HCT116 (cell line): ENCODE measurements at regions not wholly inside any gene's neighbourhood (a gene's known extent, or its start where the extent isn't known, plus 50 kb on each side); places are given as distances from the start of the nearest gene placed in this dataset.

Source experiments
- ATAC-seq: fragments of 200-7000 bp; cut with Tn5 transposase; 2 replicates; pipeline ENCODE4 v1.9.1; 2020; ENCODE audit warnings: mild to moderate bottlenecking, moderate library complexity
- BruUV-seq: library from RNA; stranded (reverse); fragments of 400-500 nt; replicated peaks from 2 replicates; lab custom pipeline; 2021; lab: Mats Ljungman, UMichigan
- CTCF ChIA-PET: fragments of 300-600 bp; sonication (Branson Sonifier 250); formaldehyde crosslinking; loops from one replicate; lab custom pipeline; 2021; ENCODE audit warnings: antibody characterized with exemption; lab: Charles Lee
- POLR2A ChIA-PET: fragments of 300-600, 350-600 bp; sonication (Branson Sonifier 250); formaldehyde crosslinking; loops from one replicate; lab custom pipeline; 2021; ENCODE audit warnings: antibody characterized with exemption; lab: Charles Lee
- RAD21 ChIA-PET, 2 experiments: fragments of 300-600 bp; sonication (Branson Sonifier 250); formaldehyde crosslinking; loops; one replicate each; lab custom pipeline; 2023; ENCODE audit warnings: low total read pairs in 2 of 2; ENCODE audit not compliant: uncharacterized antibody in 2 of 2, unreplicated experiment in 2 of 2, low non-redundant PET in 1 of 2; lab: Charles Lee
- DNase-seq: peaks from one replicate; pipeline ENCODE4 v3.0.0-alpha.2; 2010; ENCODE audit warnings: low read depth, low spot score
- H2AFZ ChIP-seq: fragments of 200-600 bp; shearing (Covaris generic), sonication (generic); 2 replicates; pipeline ENCODE4 v1.6.1; 2017; ENCODE audit warnings: low read depth, mixed run types, mixed read lengths, antibody characterized with exemption, low read length; ENCODE audit not compliant: poor library complexity, severe bottlenecking
- H3K27ac ChIP-seq: 2 replicates; pipeline ENCODE4 v1.5.1; 2012; ENCODE audit warnings: low read depth, low read length
- H3K27me3 ChIP-seq: fragments of 200-600 bp; sonication (generic); 2 replicates; pipeline ENCODE4 v1.6.1; 2016; ENCODE audit warnings: mixed run types, low read length, mixed read lengths; ENCODE audit not compliant: insufficient read depth
- H3K36me3 ChIP-seq, 2 experiments: fragments of 200-500 bp in 1 of 2; fragments of 200-600 bp in 1 of 2; sonication (Bioruptor generic) in 1 of 2; sonication (generic) in 1 of 2; 2 replicates each; pipeline versions ENCODE4 v1.5.1 to v1.6.1; 2014 to 2016; ENCODE audit warnings: low read length in 2 of 2, inconsistent platforms in 1 of 2, mixed read lengths in 1 of 2, mixed run types in 1 of 2; ENCODE audit not compliant: insufficient read depth in 2 of 2, control insufficient read depth in 1 of 2
- H3K4me1 ChIP-seq, 2 experiments: fragments of 200-600 bp in 1 of 2; sonication (generic) in 1 of 2; 2 replicates each; pipeline versions ENCODE4 v1.5.1 to v1.6.1; 2012 to 2017; ENCODE audit warnings: low read length in 2 of 2, inconsistent platforms in 1 of 2, mild to moderate bottlenecking in 1 of 2, mixed read lengths in 1 of 2, mixed run types in 1 of 2, moderate library complexity in 1 of 2; ENCODE audit not compliant: insufficient read depth in 2 of 2, control insufficient read depth in 1 of 2
- H3K4me2 ChIP-seq: fragments of 200-600 bp; sonication (generic); 2 replicates; pipeline ENCODE4 v1.6.1; 2017; ENCODE audit warnings: mixed run types, low read length, mixed read lengths
- H3K4me3 ChIP-seq, 2 experiments: fragments of 200-600 bp in 1 of 2; sonication (generic) in 1 of 2; replicated peaks in 1 of 2; 2 replicates each; pipeline ENCODE4 v1.5.1; 2011 to 2016; ENCODE audit warnings: low read length in 2 of 2, control low read depth in 1 of 2, low read depth in 1 of 2, mild to moderate bottlenecking in 1 of 2, mixed read lengths in 1 of 2, mixed run types in 1 of 2
- H3K79me2 ChIP-seq: fragments of 200-600 bp; sonication (generic); 2 replicates; pipeline ENCODE4 v1.6.1; 2017; ENCODE audit warnings: mild to moderate bottlenecking, mixed run types, low read length, moderate library complexity, mixed read lengths; ENCODE audit not compliant: insufficient read depth
- H3K9ac ChIP-seq: fragments of 200-600 bp; sonication (generic); 2 replicates; pipeline ENCODE4 v1.6.1; 2016; ENCODE audit warnings: low read length, mixed read lengths
- H3K9me2 ChIP-seq: fragments of 200-600 bp; sonication (generic), shearing (Covaris generic); 2 replicates; pipeline ENCODE4 v1.6.1; 2017; ENCODE audit warnings: mixed run types, mild to moderate bottlenecking, moderate library complexity; ENCODE audit not compliant: insufficient read depth
- H3K9me3 ChIP-seq, 2 experiments: fragments of 200-500 bp in 1 of 2; fragments of 200-600 bp in 1 of 2; sonication (Bioruptor generic) in 1 of 2; sonication (generic) in 1 of 2; 2 replicates each; pipeline ENCODE4 v1.6.1; 2014 to 2017; ENCODE audit warnings: low read length in 2 of 2, mixed read lengths in 2 of 2, inconsistent platforms in 1 of 2, low read depth in 1 of 2, mild to moderate bottlenecking in 1 of 2, mixed run types in 1 of 2, moderate library complexity in 1 of 2; ENCODE audit not compliant: control insufficient read depth in 1 of 2, insufficient read depth in 1 of 2
- H4K20me1 ChIP-seq: fragments of 200-600 bp; sonication (generic), shearing (Covaris generic); 2 replicates; pipeline ENCODE4 v1.6.1; 2017; ENCODE audit warnings: mixed run types, mild to moderate bottlenecking, moderate library complexity; ENCODE audit not compliant: insufficient read depth
- CBX3 ChIP-seq: IDR thresholded peaks from 2 replicates; pipeline ENCODE4 v1.6.1; 2012; ENCODE audit warnings: low read depth
- CEBPB ChIP-seq: IDR thresholded peaks from 2 replicates; pipeline ENCODE4 v1.6.1; 2012; ENCODE audit warnings: low read depth
- ELF1 ChIP-seq: IDR thresholded peaks from 2 replicates; pipeline ENCODE4 v1.6.1; 2012; ENCODE audit warnings: low read depth, borderline replicate concordance
- EZH2 ChIP-seq: fragments of 200-600 bp; sonication (generic); IDR thresholded peaks from 2 replicates; pipeline ENCODE4 v1.6.1; 2017; ENCODE audit warnings: antibody characterized with exemption, mixed run types
- EZH2phosphoT487 ChIP-seq: fragments of 200-600 bp; IDR thresholded peaks from 2 replicates; pipeline ENCODE4 v1.6.1; 2018; ENCODE audit warnings: antibody characterized with exemption, borderline replicate concordance
- FOSL1 ChIP-seq: IDR thresholded peaks from 2 replicates; pipeline ENCODE4 v1.6.1; 2012; ENCODE audit warnings: low read depth
- JUND ChIP-seq: IDR thresholded peaks from 2 replicates; pipeline ENCODE4 v1.6.1; 2012
- POLR2A ChIP-seq: IDR thresholded peaks from 2 replicates; pipeline ENCODE4 v1.7.0; 2011; ENCODE audit warnings: borderline replicate concordance; ENCODE audit not compliant: insufficient read depth, insufficient read length; ENCODE audit errors: extremely low read depth
- SIN3A ChIP-seq: IDR thresholded peaks from 2 replicates; pipeline ENCODE4 v1.6.1; 2012; ENCODE audit warnings: low read depth
- SP1 ChIP-seq: IDR thresholded peaks from 2 replicates; pipeline ENCODE4 v1.6.1; 2012; ENCODE audit warnings: low read depth
- ZNF274 ChIP-seq: fragments of 200-500 bp; sonication (Bioruptor generic); IDR thresholded peaks from 2 replicates; pipeline ENCODE4 v1.6.1; 2014; ENCODE audit warnings: mild to moderate bottlenecking, low read depth, low read length, inconsistent platforms
- intact Hi-C: fragments of 100-400 bp; cut with micrococcal nuclease; formaldehyde crosslinking; loops from 2 replicates; pipeline ENCODE4 v1.10.0; 2022
- TF ChIP-seq, protein P1 (sequence below), 3 experiments: fragments of 200-600 bp in 1 of 3; sonication (generic) in 1 of 3; IDR thresholded peaks in 2 of 3; conservative IDR thresholded peaks in 1 of 3; 2 replicates each; pipeline ENCODE4 v1.5.1; 2012 to 2017; ENCODE audit warnings: low read depth in 2 of 3, low read length in 2 of 3, antibody characterized with exemption in 1 of 3, borderline replicate concordance in 1 of 3, control low read depth in 1 of 3, mild to moderate bottlenecking in 1 of 3, mixed read lengths in 1 of 3, mixed run types in 1 of 3, moderate library complexity in 1 of 3; ENCODE audit not compliant: insufficient read depth in 1 of 3
- TF ChIP-seq, protein P2 (sequence below): IDR thresholded peaks from 2 replicates; pipeline ENCODE4 v1.6.1; 2011; ENCODE audit warnings: mild to moderate bottlenecking, low read length, moderate library complexity; ENCODE audit not compliant: insufficient replicate concordance; ENCODE audit errors: extremely low read depth
- TF ChIP-seq, protein P3 (sequence below): IDR thresholded peaks from 2 replicates; pipeline ENCODE4 v1.6.1; 2012; ENCODE audit warnings: low read depth

DNA sequence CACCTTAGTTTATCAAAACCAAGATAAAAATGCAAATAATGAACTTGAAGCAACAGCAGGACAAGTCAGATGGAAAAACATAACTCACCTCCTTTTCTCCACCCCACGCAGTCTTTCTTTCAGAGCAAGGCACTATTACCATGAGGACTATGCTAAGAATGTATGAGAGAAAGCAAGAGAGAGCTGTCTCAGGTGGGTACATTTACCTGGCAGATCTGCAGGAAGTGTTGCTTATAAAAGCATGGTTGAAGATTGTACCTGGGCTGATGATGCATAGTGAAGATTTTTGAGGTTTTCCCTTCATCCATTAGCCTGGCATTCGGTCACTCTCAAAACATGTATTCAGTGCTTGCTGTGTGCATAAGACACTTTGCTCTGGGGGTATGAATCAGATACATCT lies 68.8 kb upstream of the IFNG-AS1 start:
- H3K4me3 ChIP-seq: no peak overlapping the region
- no peak for DNase-seq
- no peaks in the 10 kb centered on the region for H4K20me1 ChIP-seq
- TF ChIP-seq JUND (no peak), POLR2A (no peak), EZH2phosphoT487 (no peak), SIN3A (no peak), FOSL1 (no peak), ZNF274 (no peak)
- TF ChIP-seq, protein P1, sequence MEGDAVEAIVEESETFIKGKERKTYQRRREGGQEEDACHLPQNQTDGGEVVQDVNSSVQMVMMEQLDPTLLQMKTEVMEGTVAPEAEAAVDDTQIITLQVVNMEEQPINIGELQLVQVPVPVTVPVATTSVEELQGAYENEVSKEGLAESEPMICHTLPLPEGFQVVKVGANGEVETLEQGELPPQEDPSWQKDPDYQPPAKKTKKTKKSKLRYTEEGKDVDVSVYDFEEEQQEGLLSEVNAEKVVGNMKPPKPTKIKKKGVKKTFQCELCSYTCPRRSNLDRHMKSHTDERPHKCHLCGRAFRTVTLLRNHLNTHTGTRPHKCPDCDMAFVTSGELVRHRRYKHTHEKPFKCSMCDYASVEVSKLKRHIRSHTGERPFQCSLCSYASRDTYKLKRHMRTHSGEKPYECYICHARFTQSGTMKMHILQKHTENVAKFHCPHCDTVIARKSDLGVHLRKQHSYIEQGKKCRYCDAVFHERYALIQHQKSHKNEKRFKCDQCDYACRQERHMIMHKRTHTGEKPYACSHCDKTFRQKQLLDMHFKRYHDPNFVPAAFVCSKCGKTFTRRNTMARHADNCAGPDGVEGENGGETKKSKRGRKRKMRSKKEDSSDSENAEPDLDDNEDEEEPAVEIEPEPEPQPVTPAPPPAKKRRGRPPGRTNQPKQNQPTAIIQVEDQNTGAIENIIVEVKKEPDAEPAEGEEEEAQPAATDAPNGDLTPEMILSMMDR (IDR thresholded peaks at IDR 0.05 in 2 of 3, conservative IDR thresholded peaks at IDR 0.05 in 1 of 3; ENCODE audit: borderline replicate concordance in 1 of 3, insufficient read depth in 1 of 3, low read depth in 2 of 3, low read length in 2 of 3): no peak
- no peak overlapping the region for H3K27ac ChIP-seq
- POLR2A ChIA-PET: no interaction called here
- H3K27me3 ChIP-seq: no peaks in the 10 kb centered on the region
- ATAC-seq: no peak
- no peaks in the 10 kb centered on the region for H3K79me2 ChIP-seq
- H3K4me1 ChIP-seq: peaks cover 0 to 11% of the 10 kb centered on the region in 2 experiments; a peak in 2 of 4 replicates
- no TSS peak for BruUV-seq
- no peak overlapping the region for H2AFZ ChIP-seq
- RAD21 ChIA-PET: no interaction called here
- H3K36me3 ChIP-seq: no peaks in the 10 kb centered on the region
- CTCF ChIA-PET: interaction anchor here (1.5 kb wide), 1 partner anchor 23 kb away, joined by 5 read pairs; no protein-coding TSS in a partner anchor
- intact Hi-C loops: no loop called here
- no peaks in the 10 kb centered on the region for H3K9me2 ChIP-seq
- no peak overlapping the region for H3K4me2 ChIP-seq
- no peak overlapping the region for H3K9ac ChIP-seq
- H3K9me3 ChIP-seq: no peaks in the 10 kb centered on the region

DNA sequence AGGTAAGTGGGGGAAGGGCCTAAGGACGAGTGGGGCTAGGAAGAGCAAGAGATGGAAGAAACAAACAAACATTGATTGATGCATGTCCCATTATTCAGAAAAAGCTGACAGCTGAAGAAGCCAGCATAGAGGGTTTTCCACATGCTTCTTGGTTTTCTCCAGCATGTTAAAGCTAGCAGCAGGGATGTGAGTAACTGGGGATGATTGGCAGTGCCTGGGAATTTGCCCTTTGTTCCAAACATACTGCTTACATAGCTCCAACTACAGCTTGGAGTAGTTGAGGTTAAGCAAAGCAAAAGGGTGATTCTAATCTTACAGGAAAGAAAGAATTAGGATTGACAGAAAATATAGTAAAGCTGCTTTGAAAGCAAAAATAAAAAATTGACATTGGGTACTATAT lies 68.0 kb upstream of the IFNG-AS1 start:
- Histone ChIP-seq H3K9ac (no peak overlapping the region), H2AFZ (no peak overlapping the region), H3K9me3 (no peaks in the 10 kb centered on the region), H3K27ac (no peak overlapping the region), H3K4me2 (no peak overlapping the region), H3K4me3 (no peak overlapping the region), H3K9me2 (no peaks in the 10 kb centered on the region), H3K4me1 (peaks cover 0 to 11% of the 10 kb centered on the region in 2 experiments; a peak in 2 of 4 replicates), H3K27me3 (no peaks in the 10 kb centered on the region), H3K79me2 (no peaks in the 10 kb centered on the region), H3K36me3 (no peaks in the 10 kb centered on the region), H4K20me1 (no peaks in the 10 kb centered on the region)
- intact Hi-C loops: no loop called here
- ChIA-PET POLR2A (no interaction called here), CTCF (interaction anchor here (1.5 kb wide), 1 partner anchor 22 kb away, joined by 5 read pairs; no protein-coding TSS in a partner anchor), RAD21 (no interaction called here)
- ATAC-seq: no peak
- DNase-seq: no peak
- no TSS peak for BruUV-seq
- TF ChIP-seq EZH2: no peak
- TF ChIP-seq, protein P2, sequence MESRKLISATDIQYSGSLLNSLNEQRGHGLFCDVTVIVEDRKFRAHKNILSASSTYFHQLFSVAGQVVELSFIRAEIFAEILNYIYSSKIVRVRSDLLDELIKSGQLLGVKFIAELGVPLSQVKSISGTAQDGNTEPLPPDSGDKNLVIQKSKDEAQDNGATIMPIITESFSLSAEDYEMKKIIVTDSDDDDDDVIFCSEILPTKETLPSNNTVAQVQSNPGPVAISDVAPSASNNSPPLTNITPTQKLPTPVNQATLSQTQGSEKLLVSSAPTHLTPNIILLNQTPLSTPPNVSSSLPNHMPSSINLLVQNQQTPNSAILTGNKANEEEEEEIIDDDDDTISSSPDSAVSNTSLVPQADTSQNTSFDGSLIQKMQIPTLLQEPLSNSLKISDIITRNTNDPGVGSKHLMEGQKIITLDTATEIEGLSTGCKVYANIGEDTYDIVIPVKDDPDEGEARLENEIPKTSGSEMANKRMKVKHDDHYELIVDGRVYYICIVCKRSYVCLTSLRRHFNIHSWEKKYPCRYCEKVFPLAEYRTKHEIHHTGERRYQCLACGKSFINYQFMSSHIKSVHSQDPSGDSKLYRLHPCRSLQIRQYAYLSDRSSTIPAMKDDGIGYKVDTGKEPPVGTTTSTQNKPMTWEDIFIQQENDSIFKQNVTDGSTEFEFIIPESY: no peak
- TF ChIP-seq POLR2A: no peak
- TF ChIP-seq ELF1: no peak
- TF ChIP-seq CBX3: no peak
- TF ChIP-seq EZH2phosphoT487: no peak
- no peak for TF ChIP-seq CEBPB
- TF ChIP-seq, protein P3, sequence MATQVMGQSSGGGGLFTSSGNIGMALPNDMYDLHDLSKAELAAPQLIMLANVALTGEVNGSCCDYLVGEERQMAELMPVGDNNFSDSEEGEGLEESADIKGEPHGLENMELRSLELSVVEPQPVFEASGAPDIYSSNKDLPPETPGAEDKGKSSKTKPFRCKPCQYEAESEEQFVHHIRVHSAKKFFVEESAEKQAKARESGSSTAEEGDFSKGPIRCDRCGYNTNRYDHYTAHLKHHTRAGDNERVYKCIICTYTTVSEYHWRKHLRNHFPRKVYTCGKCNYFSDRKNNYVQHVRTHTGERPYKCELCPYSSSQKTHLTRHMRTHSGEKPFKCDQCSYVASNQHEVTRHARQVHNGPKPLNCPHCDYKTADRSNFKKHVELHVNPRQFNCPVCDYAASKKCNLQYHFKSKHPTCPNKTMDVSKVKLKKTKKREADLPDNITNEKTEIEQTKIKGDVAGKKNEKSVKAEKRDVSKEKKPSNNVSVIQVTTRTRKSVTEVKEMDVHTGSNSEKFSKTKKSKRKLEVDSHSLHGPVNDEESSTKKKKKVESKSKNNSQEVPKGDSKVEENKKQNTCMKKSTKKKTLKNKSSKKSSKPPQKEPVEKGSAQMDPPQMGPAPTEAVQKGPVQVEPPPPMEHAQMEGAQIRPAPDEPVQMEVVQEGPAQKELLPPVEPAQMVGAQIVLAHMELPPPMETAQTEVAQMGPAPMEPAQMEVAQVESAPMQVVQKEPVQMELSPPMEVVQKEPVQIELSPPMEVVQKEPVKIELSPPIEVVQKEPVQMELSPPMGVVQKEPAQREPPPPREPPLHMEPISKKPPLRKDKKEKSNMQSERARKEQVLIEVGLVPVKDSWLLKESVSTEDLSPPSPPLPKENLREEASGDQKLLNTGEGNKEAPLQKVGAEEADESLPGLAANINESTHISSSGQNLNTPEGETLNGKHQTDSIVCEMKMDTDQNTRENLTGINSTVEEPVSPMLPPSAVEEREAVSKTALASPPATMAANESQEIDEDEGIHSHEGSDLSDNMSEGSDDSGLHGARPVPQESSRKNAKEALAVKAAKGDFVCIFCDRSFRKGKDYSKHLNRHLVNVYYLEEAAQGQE: no peak
- no peak for TF ChIP-seq SP1
